H9 (cell line): ENCODE measurements at regions not wholly inside any gene's neighbourhood (a gene's known extent, or its start where the extent isn't known, plus 50 kb on each side); places are given as distances from the start of the nearest gene placed in this dataset.
"Not testable (repeated sequence)": the region's sequence is repeated elsewhere in the genome, so short reads cannot be mapped to it uniquely, and the experiment has no call there.

Experiments
- DNase-seq: peaks from one replicate; pipeline ENCODE4 v3.0.0-alpha.2; 2017
- H2AFZ ChIP-seq: one replicate; pipeline ENCODE4 v1.6.1; 2013; ENCODE audit warnings: mild to moderate bottlenecking, low read length, control low read depth, moderate library complexity
- H2AK5ac ChIP-seq: 2 replicates; pipeline ENCODE4 v1.6.1; 2013; ENCODE audit warnings: low read length, control low read depth, mixed read lengths; ENCODE audit not compliant: insufficient read length
- H2BK120ac ChIP-seq: one replicate; pipeline ENCODE4 v1.6.1; 2013; ENCODE audit warnings: low read depth, mild to moderate bottlenecking, low read length, control low read depth, inconsistent platforms; ENCODE audit not compliant: poor library complexity, severe bottlenecking
- H2BK12ac ChIP-seq: 2 replicates; pipeline ENCODE4 v1.6.1; 2013; ENCODE audit warnings: low read length, control low read depth, mixed read lengths, low read depth; ENCODE audit not compliant: insufficient read length
- H2BK15ac ChIP-seq: 2 replicates; pipeline ENCODE4 v1.6.1; 2013; ENCODE audit warnings: low read depth, low read length, control low read depth
- H2BK20ac ChIP-seq: one replicate; pipeline ENCODE4 v1.6.1; 2013; ENCODE audit warnings: low read depth, mild to moderate bottlenecking, low read length, control low read depth, inconsistent platforms; ENCODE audit not compliant: poor library complexity, severe bottlenecking
- H2BK5ac ChIP-seq: 2 replicates; pipeline ENCODE4 v1.6.1; 2013; ENCODE audit warnings: low read length, control low read depth, mixed read lengths; ENCODE audit not compliant: insufficient read length
- H3K14ac ChIP-seq: 2 replicates; pipeline ENCODE4 v1.6.1; 2013; ENCODE audit warnings: low read length, control low read depth; ENCODE audit not compliant: insufficient read depth
- H3K18ac ChIP-seq: 2 replicates; pipeline ENCODE4 v1.6.1; 2013; ENCODE audit warnings: low read depth, mild to moderate bottlenecking, mixed read lengths, low read length, control low read depth; ENCODE audit not compliant: insufficient read length
- H3K23ac ChIP-seq: 2 replicates; pipeline ENCODE4 v1.6.1; 2013; ENCODE audit warnings: low read length, control low read depth, mixed read lengths, low read depth; ENCODE audit not compliant: insufficient read length
- H3K23me2 ChIP-seq: 2 replicates; pipeline ENCODE4 v1.6.1; 2013; ENCODE audit warnings: low read depth, mild to moderate bottlenecking, mixed read lengths, low read length, control low read depth; ENCODE audit not compliant: insufficient read length, poor library complexity, severe bottlenecking
- H3K27ac ChIP-seq: 2 replicates; pipeline ENCODE4 v1.5.1; 2013; ENCODE audit warnings: low read length, control low read depth, mixed read lengths, low read depth; ENCODE audit not compliant: insufficient read length
- H3K27me3 ChIP-seq: 2 replicates; pipeline ENCODE4 v1.6.1; 2013; ENCODE audit warnings: low read length, control low read depth, inconsistent platforms; ENCODE audit not compliant: insufficient read depth
- H3K4ac ChIP-seq: 2 replicates; pipeline ENCODE4 v1.6.1; 2013; ENCODE audit warnings: low read depth, mild to moderate bottlenecking, control low read depth, inconsistent platforms, low read length, moderate library complexity
- H3K4me1 ChIP-seq: 2 replicates; pipeline ENCODE4 v1.6.1; 2013; ENCODE audit warnings: low read length, control low read depth, inconsistent platforms; ENCODE audit not compliant: insufficient read depth
- H3K4me2 ChIP-seq: 2 replicates; pipeline ENCODE4 v1.6.1; 2013; ENCODE audit warnings: low read length, control low read depth, mixed read lengths; ENCODE audit not compliant: insufficient read length, insufficient read depth
- H3K56ac ChIP-seq: 2 replicates; pipeline ENCODE4 v1.6.1; 2013; ENCODE audit warnings: low read depth, mild to moderate bottlenecking, mixed read lengths, low read length, control low read depth; ENCODE audit not compliant: insufficient read length
- H3K79me1 ChIP-seq: 2 replicates; pipeline ENCODE4 v1.6.1; 2013; ENCODE audit warnings: low read depth, mild to moderate bottlenecking, moderate library complexity, low read length, control low read depth, inconsistent platforms; ENCODE audit not compliant: insufficient read depth, poor library complexity, severe bottlenecking
- H3K79me2 ChIP-seq: 2 replicates; pipeline ENCODE4 v1.6.1; 2013; ENCODE audit warnings: low read length, control low read depth, inconsistent platforms; ENCODE audit not compliant: insufficient read depth
- H3K9ac ChIP-seq: 2 replicates; pipeline ENCODE4 v1.6.1; 2013; ENCODE audit warnings: low read length, control low read depth, mixed read lengths; ENCODE audit not compliant: insufficient read length; ENCODE audit errors: extremely low read depth
- H3K9me3 ChIP-seq: one replicate; pipeline ENCODE4 v1.6.1; 2013; ENCODE audit warnings: low read depth, low read length, inconsistent platforms; ENCODE audit not compliant: control insufficient read depth
- H3T11ph ChIP-seq: one replicate; pipeline ENCODE4 v1.6.1; 2013; ENCODE audit warnings: mild to moderate bottlenecking, low read length, control low read depth, inconsistent platforms
- H4K20me1 ChIP-seq: one replicate; pipeline ENCODE4 v1.6.1; 2013; ENCODE audit not compliant: control insufficient read depth, insufficient read length, insufficient read depth
- H4K5ac ChIP-seq: 2 replicates; pipeline ENCODE4 v1.6.1; 2013; ENCODE audit warnings: low read depth, mild to moderate bottlenecking, mixed read lengths, low read length, control low read depth; ENCODE audit not compliant: insufficient read length
- H4K8ac ChIP-seq: replicated peaks from 2 replicates; pipeline ENCODE4 v1.6.1; 2013; ENCODE audit warnings: low read length, control low read depth, mixed read lengths, low read depth; ENCODE audit not compliant: insufficient read length
- H4K91ac ChIP-seq: 2 replicates; pipeline ENCODE4 v1.6.1; 2013; ENCODE audit warnings: low read depth, mild to moderate bottlenecking, moderate library complexity, mixed read lengths, low read length, control low read depth; ENCODE audit not compliant: insufficient read length
- H3K27ac Mint-ChIP-seq, 3 experiments: 2 replicates in 2 of 3; 3 replicates in 1 of 3; pipeline ENCODE4 v1.8.0; 2020 to 2021; ENCODE audit warnings: mixed read lengths in 3 of 3, mild to moderate bottlenecking in 1 of 3, moderate library complexity in 1 of 3
- H3K27me3 Mint-ChIP-seq: 2 replicates; pipeline ENCODE4 v1.8.0; 2021; ENCODE audit warnings: low read depth, mild to moderate bottlenecking, moderate library complexity, mixed read lengths
- H3K36me3 Mint-ChIP-seq, 3 experiments: 2 replicates in 2 of 3; 3 replicates in 1 of 3; pipeline ENCODE4 v1.8.0; 2020 to 2021; ENCODE audit warnings: low read depth in 3 of 3, mixed read lengths in 3 of 3; ENCODE audit not compliant: insufficient read depth in 1 of 3
- H3K4me1 Mint-ChIP-seq, 2 experiments: 2 replicates each; pipeline ENCODE4 v1.8.0; 2020; ENCODE audit warnings: mixed read lengths in 2 of 2
- H3K4me3 Mint-ChIP-seq, 2 experiments: 2 replicates in 1 of 2; 3 replicates in 1 of 2; pipeline ENCODE4 v1.8.0; 2020 to 2021; ENCODE audit warnings: mild to moderate bottlenecking in 2 of 2, mixed read lengths in 2 of 2, moderate library complexity in 1 of 2
- H3K9me3 Mint-ChIP-seq, 2 experiments: 2 replicates in 1 of 2; 3 replicates in 1 of 2; pipeline ENCODE4 v1.8.0; 2020; ENCODE audit warnings: mild to moderate bottlenecking in 2 of 2, mixed read lengths in 2 of 2, moderate library complexity in 1 of 2
- CTCF ChIP-seq: fragments of 200-600 bp; sonication (generic); conservative IDR thresholded peaks from 3 replicates; pipeline ENCODE4 v1.8.0; 2021; ENCODE audit warnings: antibody characterized with exemption, mild to moderate bottlenecking
- WGBS: extraction: QIAGEN DNeasy Blood & Tissue Kit; methylation state at CpG from one replicate; pipeline ENCODE4 v1.1.7; 2013; ENCODE audit warnings: missing lambda C conversion rate, low lambda C conversion rate, mixed read lengths; ENCODE audit not compliant: insufficient read length; ENCODE audit errors: extremely low coverage; 5-methylcytosine and 5-hydroxymethylcytosine counted together

- no peaks in the 10 kb centered on the region for H3K36me3 Mint-ChIP-seq
- H3K27me3 ChIP-seq: no peaks in the 10 kb centered on the region
- no CpG with 5 or more reads among the region's 3 CpGs for WGBS
These were observed 452.1 kb upstream of the RGMB start for GRCh38 chr5:98321361-98321760.

GRCh38 chr5:98325187-98325586, 448.3 kb upstream of the RGMB start:
- not testable (repeated sequence) for H3K79me2 ChIP-seq, H2BK20ac ChIP-seq, H2AFZ ChIP-seq, H3K56ac ChIP-seq, H4K20me1 ChIP-seq, H3K14ac ChIP-seq, H3K4ac ChIP-seq, H3K27ac ChIP-seq, H2AK5ac ChIP-seq, H3K4me1 ChIP-seq, H3K79me1 ChIP-seq, H4K5ac ChIP-seq, H3K27me3 ChIP-seq, H3K23me2 ChIP-seq, H3K27ac Mint-ChIP-seq, H4K91ac ChIP-seq, H3K4me3 Mint-ChIP-seq, H2BK120ac ChIP-seq, H2BK15ac ChIP-seq, H3K23ac ChIP-seq, H3K9me3 Mint-ChIP-seq, H3K18ac ChIP-seq, H3K4me1 Mint-ChIP-seq, H3K4me2 ChIP-seq, DNase-seq, H2BK5ac ChIP-seq, H3K9me3 ChIP-seq, H3K27me3 Mint-ChIP-seq, H4K8ac ChIP-seq, H3K9ac ChIP-seq, H3T11ph ChIP-seq, H3K36me3 Mint-ChIP-seq, H2BK12ac ChIP-seq
- WGBS: no CpG with 5 or more reads among the region's 3 CpGs

More at GRCh38 chr5:98321361-98321760, 452.1 kb upstream of the RGMB start:
- no peaks in the 10 kb centered on the region for H3K23me2 ChIP-seq
- no peaks in the 10 kb centered on the region for H3K27me3 Mint-ChIP-seq
- no peak overlapping the region for H2BK20ac ChIP-seq
- no peak overlapping the region for H2BK120ac ChIP-seq
- H3K14ac ChIP-seq: no peak overlapping the region
- no peak overlapping the region for H4K91ac ChIP-seq
- H3K9ac ChIP-seq: no peak overlapping the region
- H3K18ac ChIP-seq: no peak overlapping the region
- H3K4me3 Mint-ChIP-seq: no peak overlapping the region
- H2AFZ ChIP-seq: no peak overlapping the region
- H3K23ac ChIP-seq: no peak overlapping the region
- H3T11ph ChIP-seq: no peak overlapping the region
- no peak overlapping the region for H3K27ac ChIP-seq
- no peak overlapping the region for H3K4me2 ChIP-seq
- no peak overlapping the region for H2BK5ac ChIP-seq
- no peak overlapping the region for H4K5ac ChIP-seq
- no peak overlapping the region for H3K56ac ChIP-seq
- H3K9me3 Mint-ChIP-seq: no peaks in the 10 kb centered on the region
- no peaks in the 10 kb centered on the region for H3K79me2 ChIP-seq
- no peak overlapping the region for H2BK12ac ChIP-seq
- no peak overlapping the region for H3K27ac Mint-ChIP-seq
- no peak overlapping the region for H2AK5ac ChIP-seq
- H3K4me1 Mint-ChIP-seq: peaks cover 15% of the 10 kb centered on the region in 2 experiments
- no peaks in the 10 kb centered on the region for H4K20me1 ChIP-seq
- TF ChIP-seq CTCF: no peak
- no peak overlapping the region for H2BK15ac ChIP-seq
- no peak overlapping the region for H4K8ac ChIP-seq
- H3K4ac ChIP-seq: no peak overlapping the region
- H3K79me1 ChIP-seq: no peaks in the 10 kb centered on the region
- no peaks in the 10 kb centered on the region for H3K4me1 ChIP-seq
- DNase-seq: no peak
- no peaks in the 10 kb centered on the region for H3K9me3 ChIP-seq
